ELF-1 (cell line): ENCODE measurements at regions not wholly inside any gene's neighbourhood (a gene's known extent, or its start where the extent isn't known, plus 50 kb on each side); places are given as distances from the start of the nearest gene placed in this dataset.
A peak's percentile ranks its signal among the peaks of the same experiment; 100 is the strongest.
"Not testable (repeated sequence)": the region's sequence is repeated elsewhere in the genome, so short reads cannot be mapped to it uniquely, and the experiment has no call there.

Experiments
- DNase-seq: peaks from one replicate; pipeline ENCODE4 v3.0.0-alpha.2; 2016; ENCODE audit warnings: low read depth, low spot score

GRCh38 chrX:465418-466215, 78.9 kb upstream of the PPP2R3B start:
- no peak for DNase-seq

- not testable (repeated sequence) for DNase-seq
These were observed 80.1 kb upstream of the PPP2R3B start for GRCh38 chrX:466836-467235.

GRCh38 chrX:467686-468085, 81.0 kb upstream of the PPP2R3B start:
- DNase-seq, result not testable (repeated sequence)

GRCh38 chrX:468979-469378, 82.3 kb upstream of the PPP2R3B start:
- DNase-seq, result no peak

GRCh38 chrX:470686-471085, 84.0 kb upstream of the PPP2R3B start:
- no peak for DNase-seq

- no peak for DNase-seq
These were observed 84.6 kb upstream of the PPP2R3B start for GRCh38 chrX:471281-471680.

- DNase-seq, result not testable (repeated sequence)
These were observed 85.6 kb upstream of the PPP2R3B start for GRCh38 chrX:472275-472674.

- DNase-seq, result peak; percentile 67
These were observed 89.4 kb upstream of the PPP2R3B start for GRCh38 chrX:475926-476723.

- DNase-seq, result no peak
These were observed 90.0 kb upstream of the PPP2R3B start for GRCh38 chrX:476724-477075.

- no peak for DNase-seq
These were observed 90.8 kb upstream of the PPP2R3B start for GRCh38 chrX:477441-478012.

- no peak for DNase-seq
These were observed 92.7 kb upstream of the PPP2R3B start for GRCh38 chrX:479273-479981.

GRCh38 chrX:480861-481417, 94.2 kb upstream of the PPP2R3B start:
- DNase-seq, result no peak

GRCh38 chrX:482192-482701, 95.5 kb upstream of the PPP2R3B start:
- peak; percentile 32 for DNase-seq

- DNase-seq, result no peak
These were observed 96.0 kb upstream of the PPP2R3B start for GRCh38 chrX:482702-483203.

GRCh38 chrX:485368-485767, 98.7 kb upstream of the PPP2R3B start:
- DNase-seq, result no peak

GRCh38 chrX:486325-486724, 99.6 kb upstream of the PPP2R3B start:
- no peak for DNase-seq

- DNase-seq, result no peak
These were observed 101.1 kb upstream of the PPP2R3B start for GRCh38 chrX:487836-488235.

- DNase-seq, result no peak
These were observed 103.1 kb upstream of the PPP2R3B start for GRCh38 chrX:489820-490219.

GRCh38 chrX:497186-498014, 110.7 kb upstream of the PPP2R3B start:
- no peak for DNase-seq

- not testable (repeated sequence) for DNase-seq
These were observed 112.2 kb upstream of the PPP2R3B start for GRCh38 chrX:498901-499300.
